Liver (tissue), 8 donors: ENCODE measurements at regions not wholly inside any gene's neighbourhood (a gene's known extent, or its start where the extent isn't known, plus 50 kb on each side); places are given as distances from the start of the nearest gene placed in this dataset.

ENCODE experiments used
- DNase-seq: peaks from one replicate; pipeline ENCODE4 v3.0.0-alpha.2; 2017; ENCODE audit warnings: low spot score
- H3K27ac ChIP-seq, 2 donors: one replicate each; pipeline ENCODE4 v1.7.0; 2013; ENCODE audit warnings: inconsistent platforms in 2 of 2, low read length in 2 of 2, control low read depth in 1 of 2, low read depth in 1 of 2, mild to moderate bottlenecking in 1 of 2
- H3K27me3 ChIP-seq, 4 donors: one replicate each; pipeline versions ENCODE4 v1.6.1 to v1.7.0; 2013; ENCODE audit warnings: low read length in 3 of 4, inconsistent platforms in 1 of 4, mild to moderate bottlenecking in 1 of 4, moderate library complexity in 1 of 4; ENCODE audit not compliant: control insufficient read depth in 4 of 4, insufficient read depth in 4 of 4
- H3K36me3 ChIP-seq, 4 donors: one replicate each; pipeline versions ENCODE4 v1.6.1 to v1.7.0; 2013; ENCODE audit warnings: low read length in 3 of 4, mild to moderate bottlenecking in 3 of 4, low read depth in 1 of 4, moderate library complexity in 1 of 4; ENCODE audit not compliant: control insufficient read depth in 4 of 4, insufficient read depth in 3 of 4
- H3K4me1 ChIP-seq, 4 donors: one replicate each; pipeline versions ENCODE4 v1.6.1 to v1.7.0; 2013; ENCODE audit warnings: low read length in 3 of 4, mild to moderate bottlenecking in 3 of 4, moderate library complexity in 1 of 4; ENCODE audit not compliant: control insufficient read depth in 4 of 4, insufficient read depth in 4 of 4
- H3K4me3 ChIP-seq, 3 donors: one replicate each; pipeline versions ENCODE4 v1.6.1 to v1.7.0; 2013; ENCODE audit warnings: low read length in 3 of 3, control low read depth in 1 of 3, low read depth in 1 of 3, mild to moderate bottlenecking in 1 of 3
- H3K9ac ChIP-seq, 2 donors: one replicate each; pipeline ENCODE4 v1.7.0; 2013; ENCODE audit warnings: low read length in 2 of 2, mild to moderate bottlenecking in 2 of 2, moderate library complexity in 2 of 2, control low read depth in 1 of 2, low read depth in 1 of 2
- H3K9me3 ChIP-seq, 4 donors: one replicate each; pipeline versions ENCODE4 v1.6.1 to v1.7.0; 2013; ENCODE audit warnings: low read length in 3 of 4; ENCODE audit not compliant: control insufficient read depth in 4 of 4
- EGR1 ChIP-seq, 2 donors: IDR thresholded peaks; 2 replicates each; pipeline ENCODE4 v1.6.1; 2016 to 2018; ENCODE audit warnings: antibody characterized with exemption in 2 of 2, low read depth in 2 of 2
- FOXA1 ChIP-seq: IDR thresholded peaks from 2 replicates; pipeline ENCODE4 v1.6.1; 2016; ENCODE audit warnings: antibody characterized with exemption
- FOXA2 ChIP-seq: IDR thresholded peaks from 2 replicates; pipeline ENCODE4 v1.6.1; 2016; ENCODE audit warnings: antibody characterized with exemption
- GABPA ChIP-seq, 2 donors: IDR thresholded peaks in 1 of 2; conservative IDR thresholded peaks in 1 of 2; 2 replicates each; pipeline ENCODE4 v1.6.1; 2016; ENCODE audit warnings: antibody characterized with exemption in 2 of 2, mild to moderate bottlenecking in 1 of 2, moderate library complexity in 1 of 2
- HNF4G ChIP-seq: IDR thresholded peaks from 2 replicates; pipeline ENCODE4 v1.6.1; 2016; ENCODE audit warnings: antibody characterized with exemption
- JUND ChIP-seq, 2 donors: IDR thresholded peaks; 2 replicates each; pipeline ENCODE4 v1.6.1; 2016; ENCODE audit warnings: antibody characterized with exemption in 2 of 2
- MAX ChIP-seq: IDR thresholded peaks from 2 replicates; pipeline ENCODE4 v1.6.1; 2016; ENCODE audit warnings: antibody characterized with exemption
- NR2F2 ChIP-seq: IDR thresholded peaks from 2 replicates; pipeline ENCODE4 v1.6.1; 2016; ENCODE audit warnings: antibody characterized with exemption
- RAD21 ChIP-seq, 2 donors: IDR thresholded peaks; 2 replicates each; pipeline ENCODE4 v1.6.1; 2016; ENCODE audit warnings: antibody characterized with exemption in 2 of 2, mild to moderate bottlenecking in 2 of 2
- REST ChIP-seq: IDR thresholded peaks from 2 replicates; pipeline ENCODE4 v1.6.1; 2016; ENCODE audit warnings: antibody characterized with exemption, mild to moderate bottlenecking
- SP1 ChIP-seq: IDR thresholded peaks from 2 replicates; pipeline ENCODE4 v1.6.1; 2018; ENCODE audit warnings: antibody characterized with exemption, mild to moderate bottlenecking
- TAF1 ChIP-seq: conservative IDR thresholded peaks from 2 replicates; pipeline ENCODE4 v1.6.1; 2016; ENCODE audit warnings: antibody characterized with exemption, mild to moderate bottlenecking
- WGBS: extraction: QIAGEN DNeasy Blood & Tissue Kit; methylation state at CpG from one replicate; pipeline ENCODE4 v1.1.7; 2013; 5-methylcytosine and 5-hydroxymethylcytosine counted together
- TF ChIP-seq, protein P1 (sequence below): fragments of 150-350 bp; IDR thresholded peaks from 2 replicates; pipeline ENCODE4 v1.5.1; 2017; ENCODE audit warnings: improper control_type of control experiment, low read depth, low read length; ENCODE audit not compliant: missing input control
- donor health status: healthy.
- donor health status: healthy.
- donor health status: healthy.
- donor health status: healthy.
- donor health status: healthy.

GRCh38 chr16:5906351-5906750 is 808.8 kb upstream of the EEF2KMT start:
- H3K9me3 ChIP-seq: no peaks in the 10 kb centered on the region
- H3K9ac ChIP-seq: no peak overlapping the region
- TF ChIP-seq TAF1: no peak
- TF ChIP-seq REST: no peak
- no peak for TF ChIP-seq NR2F2
- no peak for TF ChIP-seq SP1
- no peak for TF ChIP-seq FOXA2
- no peaks in the 10 kb centered on the region for H3K27me3 ChIP-seq
- H3K4me1 ChIP-seq: no peaks in the 10 kb centered on the region
- no peak for DNase-seq
- H3K4me3 ChIP-seq: no peak overlapping the region
- WGBS: 78% methylated on average over 6 of the region's 6 CpGs
- H3K27ac ChIP-seq: no peak overlapping the region
- H3K36me3 ChIP-seq: no peaks in the 10 kb centered on the region

- Histone ChIP-seq H3K9me3 (no peaks in the 10 kb centered on the region), H3K27ac (no peak overlapping the region), H3K36me3 (no peaks in the 10 kb centered on the region), H3K4me3 (no peak overlapping the region), H3K27me3 (no peaks in the 10 kb centered on the region), H3K9ac (no peak overlapping the region), H3K4me1 (no peaks in the 10 kb centered on the region)
- DNase-seq: no peak
- TF ChIP-seq FOXA1 (no peak), GABPA (IDR thresholded peaks at IDR 0.05 in 1 of 2, conservative IDR thresholded peaks at IDR 0.05 in 1 of 2) (no peak), MAX (no peak), RAD21 (IDR thresholded peaks at IDR 0.05) (no peak), TAF1 (no peak), NR2F2 (no peak)
- TF ChIP-seq, protein P1, sequence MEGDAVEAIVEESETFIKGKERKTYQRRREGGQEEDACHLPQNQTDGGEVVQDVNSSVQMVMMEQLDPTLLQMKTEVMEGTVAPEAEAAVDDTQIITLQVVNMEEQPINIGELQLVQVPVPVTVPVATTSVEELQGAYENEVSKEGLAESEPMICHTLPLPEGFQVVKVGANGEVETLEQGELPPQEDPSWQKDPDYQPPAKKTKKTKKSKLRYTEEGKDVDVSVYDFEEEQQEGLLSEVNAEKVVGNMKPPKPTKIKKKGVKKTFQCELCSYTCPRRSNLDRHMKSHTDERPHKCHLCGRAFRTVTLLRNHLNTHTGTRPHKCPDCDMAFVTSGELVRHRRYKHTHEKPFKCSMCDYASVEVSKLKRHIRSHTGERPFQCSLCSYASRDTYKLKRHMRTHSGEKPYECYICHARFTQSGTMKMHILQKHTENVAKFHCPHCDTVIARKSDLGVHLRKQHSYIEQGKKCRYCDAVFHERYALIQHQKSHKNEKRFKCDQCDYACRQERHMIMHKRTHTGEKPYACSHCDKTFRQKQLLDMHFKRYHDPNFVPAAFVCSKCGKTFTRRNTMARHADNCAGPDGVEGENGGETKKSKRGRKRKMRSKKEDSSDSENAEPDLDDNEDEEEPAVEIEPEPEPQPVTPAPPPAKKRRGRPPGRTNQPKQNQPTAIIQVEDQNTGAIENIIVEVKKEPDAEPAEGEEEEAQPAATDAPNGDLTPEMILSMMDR: no peak
- WGBS: 70% methylated on average over 4 of the region's 4 CpGs
Measured at GRCh38 chr16:5905935-5906334, 808.3 kb upstream of the EEF2KMT start.

GRCh38 chr16:5903832-5904231 is 806.2 kb upstream of the EEF2KMT start:
- 78% methylated on average over 13 of the region's 13 CpGs for WGBS
- Histone ChIP-seq H3K9ac (no peak overlapping the region), H3K27me3 (no peaks in the 10 kb centered on the region), H3K9me3 (peaks cover 0 to 3% (median 0%) of the 10 kb centered on the region in 4 donors), H3K27ac (no peak overlapping the region), H3K36me3 (no peaks in the 10 kb centered on the region), H3K4me3 (no peak overlapping the region), H3K4me1 (no peaks in the 10 kb centered on the region)
- no peak for DNase-seq
- TF ChIP-seq HNF4G (no peak), JUND (IDR thresholded peaks at IDR 0.05) (no peak), REST (no peak), SP1 (no peak), MAX (no peak), RAD21 (IDR thresholded peaks at IDR 0.05) (no peak), NR2F2 (no peak), EGR1 (IDR thresholded peaks at IDR 0.05; ENCODE audit: low read depth in 2 of 2) (no peak)
- TF ChIP-seq, protein P1: no peak
